ELR (cell line): ENCODE measurements at regions not wholly inside any gene's neighbourhood (a gene's known extent, or its start where the extent isn't known, plus 50 kb on each side); places are given as distances from the start of the nearest gene placed in this dataset.
A peak's percentile ranks its signal among the peaks of the same experiment; 100 is the strongest.

Experiments
- DNase-seq: peaks from one replicate; pipeline ENCODE4 v3.0.0-alpha.2; 2015; ENCODE audit warnings: low read depth

GRCh38 chr12:64931321-64931720 is 106.9 kb downstream of the TBC1D30 start:
- DNase-seq: no peak

- no peak for DNase-seq
Observed at GRCh38 chr12:64931981-64932380, 107.5 kb downstream of the TBC1D30 start.

GRCh38 chr12:64933791-64934190 is 109.3 kb downstream of the TBC1D30 start:
- DNase-seq: no peak

- no peak for DNase-seq
Observed at GRCh38 chr12:64937452-64937851, 113.0 kb downstream of the TBC1D30 start.

GRCh38 chr12:64938179-64938578 is 113.7 kb downstream of the TBC1D30 start:
- DNase-seq: peak; percentile 2

- peak; percentile 4 for DNase-seq
Observed at GRCh38 chr12:64943686-64944085, 119.2 kb downstream of the TBC1D30 start.

GRCh38 chr12:64944966-64945365 is 120.5 kb downstream of the TBC1D30 start:
- DNase-seq: no peak

- no peak for DNase-seq
Observed at GRCh38 chr12:64946132-64946829, 121.8 kb downstream of the TBC1D30 start.

GRCh38 chr12:64950711-64951298 is 126.4 kb downstream of the TBC1D30 start:
- no peak for DNase-seq

- DNase-seq: no peak
Observed at GRCh38 chr12:64951944-64952343, 127.5 kb downstream of the TBC1D30 start.

GRCh38 chr12:64955746-64956145 is 131.3 kb downstream of the TBC1D30 start:
- DNase-seq: no peak

GRCh38 chr12:64965920-64966319 is 141.5 kb downstream of the TBC1D30 start:
- no peak for DNase-seq

GRCh38 chr12:64968989-64969819 is 144.8 kb downstream of the TBC1D30 start:
- peak; percentile 68 for DNase-seq

- DNase-seq: no peak
Observed at GRCh38 chr12:64976131-64976530, 145.0 kb downstream of the WIF1 start.

- no peak for DNase-seq
Observed at GRCh38 chr12:64983771-64984278, 137.3 kb downstream of the WIF1 start.

GRCh38 chr12:64991121-64991611 is 129.9 kb downstream of the WIF1 start:
- peak; percentile 26 for DNase-seq

GRCh38 chr12:64992116-64992515 is 129.0 kb downstream of the WIF1 start:
- no peak for DNase-seq

- no peak for DNase-seq
Observed at GRCh38 chr12:64992641-64993040, 128.5 kb downstream of the WIF1 start.

- DNase-seq: no peak
Observed at GRCh38 chr12:64993461-64993860, 127.6 kb downstream of the WIF1 start.

- DNase-seq: no peak
Observed at GRCh38 chr12:64995816-64996215, 125.3 kb downstream of the WIF1 start.

GRCh38 chr12:64997858-64998257 is 123.2 kb downstream of the WIF1 start:
- no peak for DNase-seq

- no peak for DNase-seq
Observed at GRCh38 chr12:64998371-64999147, 122.5 kb downstream of the WIF1 start.
